GM10266 (cell line): ENCODE measurements at regions not wholly inside any gene's neighbourhood (a gene's known extent, or its start where the extent isn't known, plus 50 kb on each side); places are given as distances from the start of the nearest gene placed in this dataset.

Experiments
- DNase-seq: peaks from one replicate; pipeline ENCODE4 v3.0.0; 2012; ENCODE audit errors: extremely low spot score
- CTCF ChIP-seq: IDR thresholded peaks from 2 replicates; pipeline ENCODE4 v1.5.1; 2012; ENCODE audit warnings: mild to moderate bottlenecking, low read depth; ENCODE audit not compliant: control insufficient read depth, insufficient read depth; ENCODE audit errors: missing control alignments

GRCh38 chr13:58728126-58728525 lies 1096.6 kb downstream of the PCDH17 start:
- DNase-seq = no peak
- no peak for TF ChIP-seq CTCF

- TF ChIP-seq CTCF = no peak
Observed at GRCh38 chr13:58729361-58729760, 1097.8 kb downstream of the PCDH17 start.

GRCh38 chr13:58744686-58745085 lies 1113.1 kb downstream of the PCDH17 start:
- no peak for DNase-seq
- no peak for TF ChIP-seq CTCF

More at GRCh38 chr13:58729361-58729760, 1097.8 kb downstream of the PCDH17 start:
- DNase-seq = no peak

GRCh38 chr13:58767566-58767965 lies 1136.0 kb downstream of the PCDH17 start:
- TF ChIP-seq CTCF = no peak
- DNase-seq = no peak

- TF ChIP-seq CTCF = no peak
- no peak for DNase-seq
Observed at GRCh38 chr13:58773280-58773859, 1141.8 kb downstream of the PCDH17 start.

- no peak for TF ChIP-seq CTCF
- DNase-seq = no peak
Observed at GRCh38 chr13:58782736-58783135, 1151.2 kb downstream of the PCDH17 start.

- no peak for TF ChIP-seq CTCF
- DNase-seq = no peak
Observed at GRCh38 chr13:58792854-58793253, 1161.3 kb downstream of the PCDH17 start.
